ENCODE measurements at regions not wholly inside any gene's neighbourhood (a gene's known extent, or its start where the extent isn't known, plus 50 kb on each side); places are given as distances from the start of the nearest gene placed in this dataset.
"Not testable (repeated sequence)": the region's sequence is repeated elsewhere in the genome, so short reads cannot be mapped to it uniquely, and the experiment has no call there.

- Histone ChIP-seq H3K4me1 (ENCODE audit: control insufficient read depth in 1 of 2, insufficient read depth in 2 of 2, low read length in 2 of 2) (no peaks in the 10 kb centered on the region), H3K27me3 (ENCODE audit: control insufficient read depth in 1 of 2, insufficient read depth in 2 of 2, low read length in 2 of 2) (no peaks in the 10 kb centered on the region), H3K36me3 (ENCODE audit: control insufficient read depth in 1 of 2, insufficient read depth in 2 of 2, low read length in 2 of 2) (no peaks in the 10 kb centered on the region), H3K9me3 (ENCODE audit: control insufficient read depth in 1 of 2, low read length in 2 of 2) (no peaks in the 10 kb centered on the region), H3K27ac (ENCODE audit: low read depth, low read length) (no peak overlapping the region), H3K4me3 (ENCODE audit: low read depth in 1 of 2, low read length in 2 of 2) (no peak overlapping the region), H3K9ac (ENCODE audit: low read depth in 1 of 2, low read length in 2 of 2) (no peak overlapping the region)
Observed at GRCh38 chr22:47309476-47309875, 547.0 kb downstream of the TBC1D22A start.

DNA sequence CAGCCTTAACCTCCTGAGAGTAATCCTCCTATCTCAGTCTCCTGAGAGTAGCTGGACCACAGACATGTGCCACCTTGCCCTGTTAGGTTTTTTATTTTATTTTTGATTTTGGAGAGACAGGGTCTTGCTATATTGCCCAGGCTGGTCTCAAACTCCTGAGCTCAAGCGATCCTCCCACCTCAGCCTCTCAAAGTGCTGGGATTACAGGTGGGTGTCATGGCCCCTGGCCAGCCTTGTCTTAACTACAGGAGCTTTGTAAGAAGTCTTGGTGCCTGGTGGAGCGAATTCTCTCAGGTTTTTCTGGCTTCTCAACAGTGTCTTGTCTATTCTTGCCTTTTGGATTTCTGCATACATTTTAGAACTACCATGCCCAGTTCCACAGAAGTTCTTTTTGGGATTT, 546.4 kb downstream of the TBC1D22A start:
- no peaks in the 10 kb centered on the region for H3K9me3 ChIP-seq (ENCODE audit: control insufficient read depth in 1 of 2, low read length in 2 of 2)
- H3K27ac ChIP-seq (ENCODE audit: low read depth, low read length) = no peak overlapping the region
- no peak overlapping the region for H3K4me3 ChIP-seq (ENCODE audit: low read depth in 1 of 2, low read length in 2 of 2)
- no peaks in the 10 kb centered on the region for H3K27me3 ChIP-seq (ENCODE audit: control insufficient read depth in 1 of 2, insufficient read depth in 2 of 2, low read length in 2 of 2)
- no peak overlapping the region for H3K9ac ChIP-seq (ENCODE audit: low read depth in 1 of 2, low read length in 2 of 2)
- no peaks in the 10 kb centered on the region for H3K4me1 ChIP-seq (ENCODE audit: control insufficient read depth in 1 of 2, insufficient read depth in 2 of 2, low read length in 2 of 2)
- no peaks in the 10 kb centered on the region for H3K36me3 ChIP-seq (ENCODE audit: control insufficient read depth in 1 of 2, insufficient read depth in 2 of 2, low read length in 2 of 2)

GRCh38 chr22:47307822-47308221, 545.4 kb downstream of the TBC1D22A start:
- H3K9ac ChIP-seq (ENCODE audit: low read depth in 1 of 2, low read length in 2 of 2) = no peak overlapping the region
- no peaks in the 10 kb centered on the region for H3K4me1 ChIP-seq (ENCODE audit: control insufficient read depth in 1 of 2, insufficient read depth in 2 of 2, low read length in 2 of 2)
- no peak overlapping the region for H3K4me3 ChIP-seq (ENCODE audit: low read depth in 1 of 2, low read length in 2 of 2)
- H3K9me3 ChIP-seq (ENCODE audit: control insufficient read depth in 1 of 2, low read length in 2 of 2) = no peaks in the 10 kb centered on the region
- no peaks in the 10 kb centered on the region for H3K27me3 ChIP-seq (ENCODE audit: control insufficient read depth in 1 of 2, insufficient read depth in 2 of 2, low read length in 2 of 2)
- no peak overlapping the region for H3K27ac ChIP-seq (ENCODE audit: low read depth, low read length)
- H3K36me3 ChIP-seq (ENCODE audit: control insufficient read depth in 1 of 2, insufficient read depth in 2 of 2, low read length in 2 of 2) = no peaks in the 10 kb centered on the region

DNA sequence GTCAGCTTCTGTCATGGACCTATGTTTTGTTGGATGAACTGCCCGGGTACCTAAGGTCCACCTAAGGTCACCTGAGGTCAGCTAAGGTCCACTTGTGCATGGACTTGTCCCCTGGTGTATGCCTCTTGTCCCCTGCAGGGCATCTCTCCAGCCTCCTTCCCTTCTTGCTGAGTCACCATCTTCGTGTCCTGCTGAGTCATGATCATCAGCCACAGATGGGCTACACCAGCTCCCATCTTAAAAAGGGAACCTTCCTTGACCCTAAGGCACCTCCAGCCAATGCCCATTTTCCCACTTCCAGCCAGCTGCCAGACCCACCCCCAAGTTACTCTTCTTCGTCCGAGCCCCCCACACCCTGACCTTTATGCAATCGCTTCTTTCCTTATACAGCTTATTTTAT, 544.9 kb downstream of the TBC1D22A start:
- Histone ChIP-seq H3K9me3 (ENCODE audit: control insufficient read depth in 1 of 2, low read length in 2 of 2) (no peaks in the 10 kb centered on the region), H3K36me3 (ENCODE audit: control insufficient read depth in 1 of 2, insufficient read depth in 2 of 2, low read length in 2 of 2) (no peaks in the 10 kb centered on the region), H3K9ac (ENCODE audit: low read depth in 1 of 2, low read length in 2 of 2) (no peak overlapping the region), H3K4me3 (ENCODE audit: low read depth in 1 of 2, low read length in 2 of 2) (no peak overlapping the region), H3K4me1 (ENCODE audit: control insufficient read depth in 1 of 2, insufficient read depth in 2 of 2, low read length in 2 of 2) (no peaks in the 10 kb centered on the region), H3K27ac (ENCODE audit: low read depth, low read length) (no peak overlapping the region), H3K27me3 (ENCODE audit: control insufficient read depth in 1 of 2, insufficient read depth in 2 of 2, low read length in 2 of 2) (no peaks in the 10 kb centered on the region)

DNA sequence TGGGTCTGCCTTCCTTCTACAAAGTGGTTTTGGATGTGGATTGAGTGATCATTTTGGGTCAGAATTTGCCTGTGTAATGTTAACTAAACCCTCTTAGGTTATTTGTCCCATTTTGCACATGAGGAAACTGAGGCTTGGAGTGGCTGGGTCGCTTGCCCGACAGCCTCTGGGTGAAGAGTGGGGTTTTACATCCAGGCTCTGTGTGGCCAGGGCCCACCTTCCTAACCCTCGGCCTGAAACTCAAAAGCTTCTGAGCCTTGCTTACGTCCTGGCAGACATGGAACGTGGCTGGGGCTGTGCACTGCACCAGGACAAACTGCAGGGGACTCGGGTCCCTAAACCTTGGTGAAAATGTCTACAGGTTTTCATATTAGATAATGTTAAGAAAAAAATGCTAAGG, 542.4 kb downstream of the TBC1D22A start:
- no peak overlapping the region for H3K4me3 ChIP-seq (ENCODE audit: low read depth in 1 of 2, low read length in 2 of 2)

GRCh38 chr22:47304191-47304831, 541.9 kb downstream of the TBC1D22A start:
- no peaks in the 10 kb centered on the region for H3K27me3 ChIP-seq (ENCODE audit: control insufficient read depth in 1 of 2, insufficient read depth in 2 of 2, low read length in 2 of 2)
- no peaks in the 10 kb centered on the region for H3K4me1 ChIP-seq (ENCODE audit: control insufficient read depth in 1 of 2, insufficient read depth in 2 of 2, low read length in 2 of 2)
- no peak overlapping the region for H3K4me3 ChIP-seq (ENCODE audit: low read depth in 1 of 2, low read length in 2 of 2)
- no peaks in the 10 kb centered on the region for H3K36me3 ChIP-seq (ENCODE audit: control insufficient read depth in 1 of 2, insufficient read depth in 2 of 2, low read length in 2 of 2)
- H3K27ac ChIP-seq (ENCODE audit: low read depth, low read length) = no peak overlapping the region
- no peak overlapping the region for H3K9ac ChIP-seq (ENCODE audit: low read depth in 1 of 2, low read length in 2 of 2)
- no peaks in the 10 kb centered on the region for H3K9me3 ChIP-seq (ENCODE audit: control insufficient read depth in 1 of 2, low read length in 2 of 2)

More for the DNA sequence above, 542.4 kb downstream of the TBC1D22A start:
- no peaks in the 10 kb centered on the region for H3K4me1 ChIP-seq (ENCODE audit: control insufficient read depth in 1 of 2, insufficient read depth in 2 of 2, low read length in 2 of 2)
- H3K9me3 ChIP-seq (ENCODE audit: control insufficient read depth in 1 of 2, low read length in 2 of 2) = no peaks in the 10 kb centered on the region
- H3K27ac ChIP-seq (ENCODE audit: low read depth, low read length) = no peak overlapping the region
- H3K36me3 ChIP-seq (ENCODE audit: control insufficient read depth in 1 of 2, insufficient read depth in 2 of 2, low read length in 2 of 2) = no peaks in the 10 kb centered on the region
- no peak overlapping the region for H3K9ac ChIP-seq (ENCODE audit: low read depth in 1 of 2, low read length in 2 of 2)
- no peaks in the 10 kb centered on the region for H3K27me3 ChIP-seq (ENCODE audit: control insufficient read depth in 1 of 2, insufficient read depth in 2 of 2, low read length in 2 of 2)

- Histone ChIP-seq H3K9me3 (ENCODE audit: control insufficient read depth in 1 of 2, low read length in 2 of 2) (no peaks in the 10 kb centered on the region), H3K27me3 (ENCODE audit: control insufficient read depth in 1 of 2, insufficient read depth in 2 of 2, low read length in 2 of 2) (no peaks in the 10 kb centered on the region), H3K9ac (ENCODE audit: low read depth in 1 of 2, low read length in 2 of 2) (no peak overlapping the region), H3K36me3 (ENCODE audit: control insufficient read depth in 1 of 2, insufficient read depth in 2 of 2, low read length in 2 of 2) (no peaks in the 10 kb centered on the region), H3K4me3 (ENCODE audit: low read depth in 1 of 2, low read length in 2 of 2) (no peak overlapping the region), H3K27ac (ENCODE audit: low read depth, low read length) (no peak overlapping the region), H3K4me1 (ENCODE audit: control insufficient read depth in 1 of 2, insufficient read depth in 2 of 2, low read length in 2 of 2) (no peaks in the 10 kb centered on the region)
Observed at GRCh38 chr22:47303161-47303890, 540.9 kb downstream of the TBC1D22A start.

- not testable (repeated sequence) for H3K27me3 ChIP-seq (ENCODE audit: control insufficient read depth in 1 of 2, insufficient read depth in 2 of 2, low read length in 2 of 2); H3K36me3 ChIP-seq (ENCODE audit: control insufficient read depth in 1 of 2, insufficient read depth in 2 of 2, low read length in 2 of 2); H3K9ac ChIP-seq (ENCODE audit: low read depth in 1 of 2, low read length in 2 of 2); H3K4me3 ChIP-seq (ENCODE audit: low read depth in 1 of 2, low read length in 2 of 2); H3K27ac ChIP-seq (ENCODE audit: low read depth, low read length); H3K4me1 ChIP-seq (ENCODE audit: control insufficient read depth in 1 of 2, insufficient read depth in 2 of 2, low read length in 2 of 2); H3K9me3 ChIP-seq (ENCODE audit: control insufficient read depth in 1 of 2, low read length in 2 of 2)
Observed at GRCh38 chr22:47302587-47302986, 540.1 kb downstream of the TBC1D22A start.

- Histone ChIP-seq H3K9me3 (ENCODE audit: control insufficient read depth in 1 of 2, low read length in 2 of 2) (no peaks in the 10 kb centered on the region), H3K27me3 (ENCODE audit: control insufficient read depth in 1 of 2, insufficient read depth in 2 of 2, low read length in 2 of 2) (no peaks in the 10 kb centered on the region), H3K36me3 (ENCODE audit: control insufficient read depth in 1 of 2, insufficient read depth in 2 of 2, low read length in 2 of 2) (no peaks in the 10 kb centered on the region)
Observed at GRCh38 chr22:47301820-47302475, 539.5 kb downstream of the TBC1D22A start.

GRCh38 chr22:47300698-47301405, 538.4 kb downstream of the TBC1D22A start:
- no peak overlapping the region for H3K9ac ChIP-seq (ENCODE audit: low read depth in 1 of 2, low read length in 2 of 2)
- no peaks in the 10 kb centered on the region for H3K27me3 ChIP-seq (ENCODE audit: control insufficient read depth in 1 of 2, insufficient read depth in 2 of 2, low read length in 2 of 2)
- H3K4me1 ChIP-seq (ENCODE audit: control insufficient read depth in 1 of 2, insufficient read depth in 2 of 2, low read length in 2 of 2) = no peaks in the 10 kb centered on the region
- H3K27ac ChIP-seq (ENCODE audit: low read depth, low read length) = no peak overlapping the region
- H3K36me3 ChIP-seq (ENCODE audit: control insufficient read depth in 1 of 2, insufficient read depth in 2 of 2, low read length in 2 of 2) = no peaks in the 10 kb centered on the region
- no peaks in the 10 kb centered on the region for H3K9me3 ChIP-seq (ENCODE audit: control insufficient read depth in 1 of 2, low read length in 2 of 2)
- H3K4me3 ChIP-seq (ENCODE audit: low read depth in 1 of 2, low read length in 2 of 2) = no peak overlapping the region

More at GRCh38 chr22:47301820-47302475, 539.5 kb downstream of the TBC1D22A start:
- Histone ChIP-seq H3K9ac (ENCODE audit: low read depth in 1 of 2, low read length in 2 of 2) (no peak overlapping the region), H3K4me1 (ENCODE audit: control insufficient read depth in 1 of 2, insufficient read depth in 2 of 2, low read length in 2 of 2) (no peaks in the 10 kb centered on the region), H3K4me3 (ENCODE audit: low read depth in 1 of 2, low read length in 2 of 2) (no peak overlapping the region), H3K27ac (ENCODE audit: low read depth, low read length) (no peak overlapping the region)

Measured in duodenal mucosa (tissue), 2 donors.